ENCODE measurements at regions not wholly inside any gene's neighbourhood (a gene's known extent, or its start where the extent isn't known, plus 50 kb on each side); places are given as distances from the start of the nearest gene placed in this dataset.

- ATAC-seq = no peak
- intact Hi-C loops (cut with DNase I) = no loop called here
Observed at GRCh38 chr1:4306559-4307467, 347.6 kb upstream of the AJAP1 start.

GRCh38 chr1:4307468-4307845, 347.0 kb upstream of the AJAP1 start:
- no peak for ATAC-seq
- DNase-seq (ENCODE audit: low spot score) = no peak
- intact Hi-C loops (cut with DNase I) = no loop called here

More at GRCh38 chr1:4306559-4307467, 347.6 kb upstream of the AJAP1 start:
- DNase-seq (ENCODE audit: low spot score) = no peak

- intact Hi-C loops (cut with DNase I) = no loop called here
- ATAC-seq = no peak
- DNase-seq (ENCODE audit: low spot score) = no peak
Observed at GRCh38 chr1:4307911-4308545, 346.4 kb upstream of the AJAP1 start.

GRCh38 chr1:4308806-4309205, 345.6 kb upstream of the AJAP1 start:
- DNase-seq (ENCODE audit: low spot score) = no peak
- intact Hi-C loops (cut with DNase I) = no loop called here

GRCh38 chr1:4309676-4310320, 344.6 kb upstream of the AJAP1 start:
- ATAC-seq = no peak
- no peak for DNase-seq (ENCODE audit: low spot score)
- intact Hi-C loops (cut with DNase I) = no loop called here

More at GRCh38 chr1:4308806-4309205, 345.6 kb upstream of the AJAP1 start:
- no peak for ATAC-seq

GRCh38 chr1:4310396-4310923, 343.9 kb upstream of the AJAP1 start:
- DNase-seq (ENCODE audit: low spot score) = no peak
- no peak for ATAC-seq
- intact Hi-C loops (cut with DNase I) = no loop called here

- no peak for DNase-seq (ENCODE audit: low spot score)
- intact Hi-C loops (cut with DNase I) = no loop called here
- no peak for ATAC-seq
Observed at GRCh38 chr1:4312024-4312423, 342.4 kb upstream of the AJAP1 start.

- intact Hi-C loops (cut with DNase I) = no loop called here
- no peak for DNase-seq (ENCODE audit: low spot score)
- no peak for ATAC-seq
Observed at GRCh38 chr1:4315202-4315601, 339.2 kb upstream of the AJAP1 start.

- DNase-seq (ENCODE audit: low spot score) (no peak), ATAC-seq (no peak)
- intact Hi-C loops (cut with DNase I) = no loop called here
Observed at GRCh38 chr1:4317207-4317606, 337.2 kb upstream of the AJAP1 start.

- ATAC-seq = no peak
Observed at GRCh38 chr1:4318720-4319119, 335.7 kb upstream of the AJAP1 start.

GRCh38 chr1:4319496-4319895, 334.9 kb upstream of the AJAP1 start:
- no peak for ATAC-seq
- intact Hi-C loops (cut with DNase I) = no loop called here
- DNase-seq (ENCODE audit: low spot score) = no peak

More at GRCh38 chr1:4318720-4319119, 335.7 kb upstream of the AJAP1 start:
- no peak for DNase-seq (ENCODE audit: low spot score)
- intact Hi-C loops (cut with DNase I) = no loop called here

GRCh38 chr1:4322881-4323280, 331.5 kb upstream of the AJAP1 start:
- ATAC-seq (no peak), DNase-seq (ENCODE audit: low spot score) (no peak)
- intact Hi-C loops (cut with DNase I) = no loop called here

GRCh38 chr1:4323309-4323708, 331.1 kb upstream of the AJAP1 start:
- ATAC-seq (no peak), DNase-seq (ENCODE audit: low spot score) (no peak)
- intact Hi-C loops (cut with DNase I) = no loop called here

- DNase-seq (ENCODE audit: low spot score) (no peak), ATAC-seq (no peak)
- intact Hi-C loops (cut with DNase I) = no loop called here
Observed at GRCh38 chr1:4324525-4324924, 329.9 kb upstream of the AJAP1 start.

- intact Hi-C loops (cut with DNase I) = no loop called here
- ATAC-seq (no peak), DNase-seq (ENCODE audit: low spot score) (no peak)
Observed at GRCh38 chr1:4327142-4327541, 327.3 kb upstream of the AJAP1 start.

GRCh38 chr1:4328402-4329071, 325.9 kb upstream of the AJAP1 start:
- intact Hi-C loops (cut with DNase I) = no loop called here
- DNase-seq (ENCODE audit: low spot score) = no peak
- ATAC-seq = no peak

GRCh38 chr1:4330805-4331766, 323.3 kb upstream of the AJAP1 start:
- ATAC-seq = no peak
- intact Hi-C loops (cut with DNase I) = no loop called here
- no peak for DNase-seq (ENCODE audit: low spot score)

GRCh38 chr1:4331767-4332163, 322.6 kb upstream of the AJAP1 start:
- no peak for DNase-seq (ENCODE audit: low spot score)
- intact Hi-C loops (cut with DNase I) = no loop called here
- ATAC-seq = no peak

Data from sciatic nerve (tissue), 2 donors.